ENCODE measurements at regions not wholly inside any gene's neighbourhood (a gene's known extent, or its start where the extent isn't known, plus 50 kb on each side); places are given as distances from the start of the nearest gene placed in this dataset.

GRCh38 chr5:135107986-135108385, 74.0 kb upstream of the PITX1 start (continued):
- TF ChIP-seq NKRF (conservative IDR thresholded peaks at IDR 0.05) (no peak), GATAD2B (conservative IDR thresholded peaks at IDR 0.05; ENCODE audit: low read depth) (no peak), CBX5 (IDR thresholded peaks at IDR 0.05; ENCODE audit: low read depth) (no peak)

GRCh38 chr5:135106610-135107471, 72.8 kb upstream of the PITX1 start:
- ChIA-PET POLR2A (no interaction called here), CTCF (no interaction called here), SMC1A (ENCODE audit: uncharacterized antibody, unreplicated experiment) (no interaction called here), RAD21 (ENCODE audit: unreplicated experiment) (no interaction called here)
- in situ Hi-C loops (cut with MboI), result no loop called here
- intact Hi-C loops (cut with micrococcal nuclease; ENCODE audit: unreplicated experiment), result no loop called here
- Histone ChIP-seq H4K20me1 (ENCODE audit: control insufficient read depth, insufficient read depth) (no peaks in the 10 kb centered on the region), H2AFZ (ENCODE audit: control insufficient read depth, low read depth, low read length) (no peak overlapping the region), H3K4me3 (no peak overlapping the region), H3K9ac (ENCODE audit: control insufficient read depth, insufficient read depth, low read length) (no peak overlapping the region), H3K9me3 (replicated peaks; ENCODE audit: control insufficient read depth, insufficient read depth, low read length) (no peaks in the 10 kb centered on the region), H3K4me2 (ENCODE audit: control insufficient read depth, insufficient read depth) (no peak overlapping the region), H3K79me2 (ENCODE audit: control insufficient read depth, insufficient read depth, low read length) (no peaks in the 10 kb centered on the region), H3K27ac (ENCODE audit: control insufficient read depth, insufficient read depth) (no peak overlapping the region), H3K36me3 (ENCODE audit: control insufficient read depth in 2 of 2, insufficient read depth in 2 of 2, low read length in 1 of 2) (no peaks in the 10 kb centered on the region), H3K4me1 (ENCODE audit: control insufficient read depth, insufficient read depth, low read length) (no peaks in the 10 kb centered on the region), H3K27me3 (replicated peaks in 1 of 2; ENCODE audit: control insufficient read depth in 2 of 2, insufficient read depth in 2 of 2, low read length in 1 of 2) (peaks cover 0 to 3% of the 10 kb centered on the region in 2 experiments; a peak in 1 of 4 replicates)
- ATAC-seq (no peak), DNase-seq (ENCODE audit: low read depth, low spot score) (no peak), FAIRE-seq (no peak)
- no TSS peak for BruUV-seq (replicated peaks)
- 23% methylated on average over 19 of the region's 19 CpGs for WGBS (ENCODE audit: insufficient coverage, insufficient replicate concordance, low lambda C conversion rate, missing lambda C conversion rate)
- no peak for TF ChIP-seq RFX5 (IDR thresholded peaks at IDR 0.05; ENCODE audit: low read depth, low read length)
- TF ChIP-seq ZNF217 (IDR thresholded peaks at IDR 0.05), result no peak
- TF ChIP-seq RAD51 (IDR thresholded peaks at IDR 0.05), result no peak
- TF ChIP-seq SREBF2 (IDR thresholded peaks at IDR 0.05; ENCODE audit: low read length), result no peak
- TF ChIP-seq, protein P1, sequence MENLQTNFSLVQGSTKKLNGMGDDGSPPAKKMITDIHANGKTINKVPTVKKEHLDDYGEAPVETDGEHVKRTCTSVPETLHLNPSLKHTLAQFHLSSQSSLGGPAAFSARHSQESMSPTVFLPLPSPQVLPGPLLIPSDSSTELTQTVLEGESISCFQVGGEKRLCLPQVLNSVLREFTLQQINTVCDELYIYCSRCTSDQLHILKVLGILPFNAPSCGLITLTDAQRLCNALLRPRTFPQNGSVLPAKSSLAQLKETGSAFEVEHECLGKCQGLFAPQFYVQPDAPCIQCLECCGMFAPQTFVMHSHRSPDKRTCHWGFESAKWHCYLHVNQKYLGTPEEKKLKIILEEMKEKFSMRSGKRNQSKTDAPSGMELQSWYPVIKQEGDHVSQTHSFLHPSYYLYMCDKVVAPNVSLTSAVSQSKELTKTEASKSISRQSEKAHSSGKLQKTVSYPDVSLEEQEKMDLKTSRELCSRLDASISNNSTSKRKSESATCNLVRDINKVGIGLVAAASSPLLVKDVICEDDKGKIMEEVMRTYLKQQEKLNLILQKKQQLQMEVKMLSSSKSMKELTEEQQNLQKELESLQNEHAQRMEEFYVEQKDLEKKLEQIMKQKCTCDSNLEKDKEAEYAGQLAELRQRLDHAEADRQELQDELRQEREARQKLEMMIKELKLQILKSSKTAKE (IDR thresholded peaks at IDR 0.05; ENCODE audit: low read depth, poor library complexity, severe bottlenecking), result no peak
- no peak for TF ChIP-seq RUNX3 (IDR thresholded peaks at IDR 0.05; ENCODE audit: low read length)
- TF ChIP-seq, protein P2, sequence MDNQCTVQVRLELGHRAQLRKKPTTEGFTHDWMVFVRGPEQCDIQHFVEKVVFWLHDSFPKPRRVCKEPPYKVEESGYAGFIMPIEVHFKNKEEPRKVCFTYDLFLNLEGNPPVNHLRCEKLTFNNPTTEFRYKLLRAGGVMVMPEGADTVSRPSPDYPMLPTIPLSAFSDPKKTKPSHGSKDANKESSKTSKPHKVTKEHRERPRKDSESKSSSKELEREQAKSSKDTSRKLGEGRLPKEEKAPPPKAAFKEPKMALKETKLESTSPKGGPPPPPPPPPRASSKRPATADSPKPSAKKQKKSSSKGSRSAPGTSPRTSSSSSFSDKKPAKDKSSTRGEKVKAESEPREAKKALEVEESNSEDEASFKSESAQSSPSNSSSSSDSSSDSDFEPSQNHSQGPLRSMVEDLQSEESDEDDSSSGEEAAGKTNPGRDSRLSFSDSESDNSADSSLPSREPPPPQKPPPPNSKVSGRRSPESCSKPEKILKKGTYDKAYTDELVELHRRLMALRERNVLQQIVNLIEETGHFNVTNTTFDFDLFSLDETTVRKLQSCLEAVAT (IDR thresholded peaks at IDR 0.05), result no peak
- TF ChIP-seq ZBED1 (IDR thresholded peaks at IDR 0.05; ENCODE audit: borderline replicate concordance), result no peak
- TF ChIP-seq POLR2AphosphoS5 (IDR thresholded peaks at IDR 0.05; ENCODE audit: low read length), result no peak
